OCI-LY7 (cell line): ENCODE measurements at regions not wholly inside any gene's neighbourhood (a gene's known extent, or its start where the extent isn't known, plus 50 kb on each side); places are given as distances from the start of the nearest gene placed in this dataset.

Experiments used
- BruUV-seq: library from RNA; stranded (reverse); fragments of 400-500 nt; replicated peaks from 2 replicates; lab custom pipeline; 2021; lab: Mats Ljungman, UMichigan
- CTCF ChIA-PET: fragments of 300-600 bp; sonication (Branson Sonifier 250); formaldehyde crosslinking; loops from one replicate; lab custom pipeline; 2022; ENCODE audit warnings: antibody characterized with exemption; ENCODE audit not compliant: unreplicated experiment; lab: Charles Lee
- POLR2A ChIA-PET: fragments of 300-600 bp; sonication (Branson Sonifier 250); formaldehyde crosslinking; loops from one replicate; lab custom pipeline; 2022; ENCODE audit warnings: antibody characterized with exemption; lab: Charles Lee
- DNase-seq: peaks from one replicate; pipeline ENCODE4 v3.0.0-alpha.2; 2015; ENCODE audit warnings: low spot score
- H2AFZ ChIP-seq: fragments of 200-600 bp; sonication (generic), shearing (Covaris generic); 2 replicates; pipeline ENCODE4 v1.6.1; 2014; ENCODE audit warnings: mild to moderate bottlenecking, antibody characterized with exemption, low read length, moderate library complexity
- H3K27ac ChIP-seq: fragments of 200-600 bp; sonication (generic); 2 replicates; pipeline ENCODE4 v1.5.1; 2014; ENCODE audit warnings: mixed run types, low read depth, mild to moderate bottlenecking, moderate library complexity, low read length, inconsistent platforms; ENCODE audit not compliant: poor library complexity, severe bottlenecking
- H3K36me3 ChIP-seq: fragments of 200-600 bp; sonication (generic); 2 replicates; pipeline ENCODE4 v1.6.1; 2014; ENCODE audit warnings: mild to moderate bottlenecking, antibody characterized with exemption, low read length, moderate library complexity, mixed read lengths; ENCODE audit not compliant: insufficient read depth
- H3K4me1 ChIP-seq: fragments of 200-600 bp; sonication (generic); 2 replicates; pipeline ENCODE4 v1.5.1; 2014; ENCODE audit warnings: mild to moderate bottlenecking, low read length; ENCODE audit not compliant: insufficient read depth, poor library complexity, severe bottlenecking
- H3K4me2 ChIP-seq: fragments of 200-600 bp; sonication (generic); 2 replicates; pipeline ENCODE4 v1.6.1; 2014; ENCODE audit warnings: mild to moderate bottlenecking, low read length
- H3K4me3 ChIP-seq: fragments of 200-600 bp; sonication (generic); 2 replicates; pipeline ENCODE4 v1.5.1; 2014; ENCODE audit warnings: mild to moderate bottlenecking, low read depth, low read length; ENCODE audit not compliant: poor library complexity, severe bottlenecking
- H3K79me2 ChIP-seq: fragments of 200-600 bp; sonication (generic); 2 replicates; pipeline ENCODE4 v1.6.1; 2016; ENCODE audit warnings: low read depth, mild to moderate bottlenecking, low read length, moderate library complexity, mixed read lengths; ENCODE audit not compliant: insufficient read depth
- H3K9me2 ChIP-seq: fragments of 200-600 bp; sonication (generic); 2 replicates; pipeline ENCODE4 v1.6.1; 2016; ENCODE audit warnings: mild to moderate bottlenecking, low read length, mixed read lengths; ENCODE audit not compliant: insufficient read depth
- H3K9me3 ChIP-seq: fragments of 200-600 bp; sonication (generic); 2 replicates; pipeline ENCODE4 v1.6.1; 2014; ENCODE audit warnings: mild to moderate bottlenecking, mixed run types, low read length, mixed read lengths
- H4K20me1 ChIP-seq: fragments of 200-600 bp; sonication (generic); 2 replicates; pipeline ENCODE4 v1.6.1; 2014; ENCODE audit warnings: mild to moderate bottlenecking, antibody characterized with exemption, low read length, moderate library complexity, mixed read lengths; ENCODE audit not compliant: insufficient read depth
- CTCF ChIP-seq: fragments of 200-600 bp; sonication (generic); conservative IDR thresholded peaks from 2 replicates; pipeline ENCODE4 v1.5.1; 2014; ENCODE audit warnings: mild to moderate bottlenecking, antibody characterized with exemption, low read length, moderate library complexity, mixed read lengths
- EZH2phosphoT487 ChIP-seq: fragments of 200-600 bp; sonication (generic); IDR thresholded peaks from 2 replicates; pipeline ENCODE4 v1.6.1; 2018; ENCODE audit warnings: low read depth, borderline replicate concordance, mild to moderate bottlenecking, mixed run types, antibody characterized with exemption, low read length, moderate library complexity, mixed read lengths
- intact Hi-C: fragments of 100-400 bp; cut with micrococcal nuclease; formaldehyde crosslinking; loops from one replicate; pipeline ENCODE4 v1.10.0; 2022; ENCODE audit not compliant: unreplicated experiment

- CTCF ChIA-PET, result no interaction called here
- TF ChIP-seq EZH2phosphoT487 (no peak), CTCF (no peak)
- BruUV-seq, result no TSS peak
- no peak overlapping the region for H3K4me3 ChIP-seq
- no peaks in the 10 kb centered on the region for H3K9me3 ChIP-seq
- no peak overlapping the region for H3K4me2 ChIP-seq
- no peak overlapping the region for H2AFZ ChIP-seq
- POLR2A ChIA-PET, result no interaction called here
- H3K79me2 ChIP-seq, result no peaks in the 10 kb centered on the region
- DNase-seq, result no peak
- H3K4me1 ChIP-seq, result no peaks in the 10 kb centered on the region
- no peaks in the 10 kb centered on the region for H3K9me2 ChIP-seq
- H3K36me3 ChIP-seq, result no peaks in the 10 kb centered on the region
- H4K20me1 ChIP-seq, result no peaks in the 10 kb centered on the region
- intact Hi-C loops, result no loop called here
- no peak overlapping the region for H3K27ac ChIP-seq
Measured at GRCh38 chr7:156091519-156092080, 279.3 kb upstream of the SHH start.

- Histone ChIP-seq H4K20me1 (no peaks in the 10 kb centered on the region), H3K4me2 (no peak overlapping the region), H3K9me2 (no peaks in the 10 kb centered on the region), H3K4me1 (no peaks in the 10 kb centered on the region), H3K36me3 (no peaks in the 10 kb centered on the region), H2AFZ (no peak overlapping the region), H3K4me3 (no peak overlapping the region), H3K79me2 (no peaks in the 10 kb centered on the region), H3K9me3 (no peaks in the 10 kb centered on the region), H3K27ac (no peak overlapping the region)
- BruUV-seq, result no TSS peak
- POLR2A ChIA-PET, result no interaction called here
- CTCF ChIA-PET, result no interaction called here
- DNase-seq, result no peak
- TF ChIP-seq CTCF, result no peak
- TF ChIP-seq EZH2phosphoT487, result no peak
- intact Hi-C loops, result no loop called here
Measured at GRCh38 chr7:156090988-156091387, 278.7 kb upstream of the SHH start.

- Histone ChIP-seq H3K4me3 (no peak overlapping the region), H3K9me2 (no peaks in the 10 kb centered on the region), H3K27ac (no peak overlapping the region), H3K4me1 (no peaks in the 10 kb centered on the region), H3K9me3 (no peaks in the 10 kb centered on the region), H3K79me2 (no peaks in the 10 kb centered on the region), H3K4me2 (no peak overlapping the region), H2AFZ (no peak overlapping the region), H3K36me3 (no peaks in the 10 kb centered on the region), H4K20me1 (no peaks in the 10 kb centered on the region)
- ChIA-PET CTCF (no interaction called here), POLR2A (no interaction called here)
- TF ChIP-seq CTCF, result no peak
- TF ChIP-seq EZH2phosphoT487, result no peak
- DNase-seq, result no peak
- no TSS peak for BruUV-seq
- intact Hi-C loops, result no loop called here
Measured at GRCh38 chr7:156089222-156089621, 277.0 kb upstream of the SHH start.
